ENCODE measurements at regions not wholly inside any gene's neighbourhood (a gene's known extent, or its start where the extent isn't known, plus 50 kb on each side); places are given as distances from the start of the nearest gene placed in this dataset.
A peak's percentile ranks its signal among the peaks of the same experiment; 100 is the strongest.
"Not testable (repeated sequence)": the region's sequence is repeated elsewhere in the genome, so short reads cannot be mapped to it uniquely, and the experiment has no call there.

- not testable (repeated sequence) for H3K4me1 Mint-ChIP-seq (ENCODE audit: low read depth); H3K36me3 Mint-ChIP-seq (ENCODE audit: low read depth); DNase-seq (ENCODE audit: low spot score); H3K4me3 Mint-ChIP-seq; H3K27ac Mint-ChIP-seq; H3K27me3 Mint-ChIP-seq (ENCODE audit: low read depth)
- peaks cover 23% of the 10 kb centered on the region for H3K9me3 Mint-ChIP-seq
Observed at GRCh38 chr20:26373066-26373465, 676.4 kb upstream of the ZNF337 start.

- Mint-ChIP-seq H3K4me1 (ENCODE audit: low read depth) (no peaks in the 10 kb centered on the region), H3K9me3 (peaks cover 55% of the 10 kb centered on the region), H3K36me3 (ENCODE audit: low read depth) (no peaks in the 10 kb centered on the region), H3K27me3 (ENCODE audit: low read depth) (no peaks in the 10 kb centered on the region), H3K27ac (no peak overlapping the region), H3K4me3 (no peak overlapping the region)
- DNase-seq (ENCODE audit: low spot score), result no peak
Observed at GRCh38 chr20:26354511-26354910, 657.9 kb upstream of the ZNF337 start.

GRCh38 chr20:26347396-26347795, 650.7 kb upstream of the ZNF337 start:
- no peak for DNase-seq (ENCODE audit: low spot score)
- no peaks in the 10 kb centered on the region for H3K27me3 Mint-ChIP-seq (ENCODE audit: low read depth)
- no peak overlapping the region for H3K4me3 Mint-ChIP-seq
- H3K36me3 Mint-ChIP-seq (ENCODE audit: low read depth), result peaks cover 14% of the 10 kb centered on the region
- H3K27ac Mint-ChIP-seq, result no peak overlapping the region
- peaks cover 65% of the 10 kb centered on the region for H3K9me3 Mint-ChIP-seq
- H3K4me1 Mint-ChIP-seq (ENCODE audit: low read depth), result no peaks in the 10 kb centered on the region

- DNase-seq (ENCODE audit: low spot score); H3K4me3 Mint-ChIP-seq; H3K27me3 Mint-ChIP-seq (ENCODE audit: low read depth); H3K4me1 Mint-ChIP-seq (ENCODE audit: low read depth): not testable (repeated sequence)
- H3K27ac Mint-ChIP-seq, result peak overlapping the region; percentile 49
- H3K36me3 Mint-ChIP-seq (ENCODE audit: low read depth), result peaks cover 41% of the 10 kb centered on the region
- peaks cover 71% of the 10 kb centered on the region for H3K9me3 Mint-ChIP-seq
Observed at GRCh38 chr20:26340460-26341065, 643.9 kb upstream of the ZNF337 start.

- Mint-ChIP-seq H3K27ac (no peak overlapping the region), H3K4me3 (no peak overlapping the region), H3K36me3 (ENCODE audit: low read depth) (peaks cover 37% of the 10 kb centered on the region), H3K4me1 (ENCODE audit: low read depth) (no peaks in the 10 kb centered on the region), H3K27me3 (ENCODE audit: low read depth) (no peaks in the 10 kb centered on the region), H3K9me3 (peaks cover 80% of the 10 kb centered on the region)
- DNase-seq (ENCODE audit: low spot score), result no peak
Observed at GRCh38 chr20:26324177-26324576, 627.5 kb upstream of the ZNF337 start.

- no peaks in the 10 kb centered on the region for H3K27me3 Mint-ChIP-seq (ENCODE audit: low read depth)
- no peak overlapping the region for H3K27ac Mint-ChIP-seq
- peaks cover 38% of the 10 kb centered on the region for H3K9me3 Mint-ChIP-seq
- H3K4me3 Mint-ChIP-seq, result no peak overlapping the region
- DNase-seq (ENCODE audit: low spot score), result no peak
- peaks cover 30% of the 10 kb centered on the region for H3K36me3 Mint-ChIP-seq (ENCODE audit: low read depth)
- peaks cover 1% of the 10 kb centered on the region for H3K4me1 Mint-ChIP-seq (ENCODE audit: low read depth)
Observed at GRCh38 chr20:26315054-26315453, 618.4 kb upstream of the ZNF337 start.

- not testable (repeated sequence) for H3K27ac Mint-ChIP-seq; DNase-seq (ENCODE audit: low spot score); H3K27me3 Mint-ChIP-seq (ENCODE audit: low read depth); H3K4me1 Mint-ChIP-seq (ENCODE audit: low read depth); H3K4me3 Mint-ChIP-seq
- Mint-ChIP-seq H3K36me3 (ENCODE audit: low read depth) (peaks cover 43% of the 10 kb centered on the region), H3K9me3 (peaks cover 41% of the 10 kb centered on the region)
Observed at GRCh38 chr20:26309720-26310119, 613.1 kb upstream of the ZNF337 start.

- H3K4me1 Mint-ChIP-seq (ENCODE audit: low read depth), result no peaks in the 10 kb centered on the region
- DNase-seq (ENCODE audit: low spot score), result no peak
- H3K27ac Mint-ChIP-seq, result no peak overlapping the region
- no peak overlapping the region for H3K4me3 Mint-ChIP-seq
- no peaks in the 10 kb centered on the region for H3K27me3 Mint-ChIP-seq (ENCODE audit: low read depth)
- H3K36me3 Mint-ChIP-seq (ENCODE audit: low read depth), result peaks cover 43% of the 10 kb centered on the region
- H3K9me3 Mint-ChIP-seq, result peaks cover 40% of the 10 kb centered on the region
Observed at GRCh38 chr20:26308961-26309360, 612.3 kb upstream of the ZNF337 start.

- DNase-seq (ENCODE audit: low spot score), result no peak
- Mint-ChIP-seq H3K27ac (no peak overlapping the region), H3K9me3 (peaks cover 26% of the 10 kb centered on the region), H3K36me3 (ENCODE audit: low read depth) (peaks cover 40% of the 10 kb centered on the region), H3K27me3 (ENCODE audit: low read depth) (no peaks in the 10 kb centered on the region), H3K4me3 (no peak overlapping the region), H3K4me1 (ENCODE audit: low read depth) (no peaks in the 10 kb centered on the region)
Observed at GRCh38 chr20:26295006-26295405, 598.4 kb upstream of the ZNF337 start.

- H3K27me3 Mint-ChIP-seq (ENCODE audit: low read depth); DNase-seq (ENCODE audit: low spot score); H3K4me1 Mint-ChIP-seq (ENCODE audit: low read depth): not testable (repeated sequence)
- peaks cover 24% of the 10 kb centered on the region for H3K9me3 Mint-ChIP-seq
- peak overlapping the region; percentile 26 for H3K4me3 Mint-ChIP-seq
- peak overlapping the region; percentile 47 for H3K27ac Mint-ChIP-seq
- H3K36me3 Mint-ChIP-seq (ENCODE audit: low read depth), result peaks cover 46% of the 10 kb centered on the region
Observed at GRCh38 chr20:26288379-26289061, 591.9 kb upstream of the ZNF337 start.

- H3K27me3 Mint-ChIP-seq (ENCODE audit: low read depth), result no peaks in the 10 kb centered on the region
- H3K36me3 Mint-ChIP-seq (ENCODE audit: low read depth), result peaks cover 39% of the 10 kb centered on the region
- no peak overlapping the region for H3K4me3 Mint-ChIP-seq
- H3K27ac Mint-ChIP-seq, result no peak overlapping the region
- no peak for DNase-seq (ENCODE audit: low spot score)
- H3K9me3 Mint-ChIP-seq, result peaks cover 53% of the 10 kb centered on the region
- peaks cover 2% of the 10 kb centered on the region for H3K4me1 Mint-ChIP-seq (ENCODE audit: low read depth)
Observed at GRCh38 chr20:26279238-26279637, 582.6 kb upstream of the ZNF337 start.

- no peak for DNase-seq (ENCODE audit: low spot score)
- Mint-ChIP-seq H3K27me3 (ENCODE audit: low read depth) (no peaks in the 10 kb centered on the region), H3K36me3 (ENCODE audit: low read depth) (peaks cover 33% of the 10 kb centered on the region), H3K4me1 (ENCODE audit: low read depth) (peaks cover 2% of the 10 kb centered on the region), H3K27ac (no peak overlapping the region), H3K4me3 (no peak overlapping the region), H3K9me3 (peaks cover 50% of the 10 kb centered on the region)
Observed at GRCh38 chr20:26277339-26277738, 580.7 kb upstream of the ZNF337 start.

GRCh38 chr20:26276554-26277210, 580.0 kb upstream of the ZNF337 start:
- Mint-ChIP-seq H3K27ac (no peak overlapping the region), H3K4me3 (no peak overlapping the region), H3K27me3 (ENCODE audit: low read depth) (no peaks in the 10 kb centered on the region), H3K36me3 (ENCODE audit: low read depth) (peaks cover 33% of the 10 kb centered on the region), H3K4me1 (ENCODE audit: low read depth) (peaks cover 2% of the 10 kb centered on the region), H3K9me3 (peaks cover 47% of the 10 kb centered on the region)
- DNase-seq (ENCODE audit: low spot score), result no peak

- H3K9me3 Mint-ChIP-seq, result peaks cover 15% of the 10 kb centered on the region
- not testable (repeated sequence) for H3K27ac Mint-ChIP-seq; H3K27me3 Mint-ChIP-seq (ENCODE audit: low read depth); DNase-seq (ENCODE audit: low spot score); H3K4me1 Mint-ChIP-seq (ENCODE audit: low read depth); H3K4me3 Mint-ChIP-seq; H3K36me3 Mint-ChIP-seq (ENCODE audit: low read depth)
Observed at GRCh38 chr20:26268762-26269161, 572.1 kb upstream of the ZNF337 start.
